ENCODE measurements at regions not wholly inside any gene's neighbourhood (a gene's known extent, or its start where the extent isn't known, plus 50 kb on each side); places are given as distances from the start of the nearest gene placed in this dataset.

DNA sequence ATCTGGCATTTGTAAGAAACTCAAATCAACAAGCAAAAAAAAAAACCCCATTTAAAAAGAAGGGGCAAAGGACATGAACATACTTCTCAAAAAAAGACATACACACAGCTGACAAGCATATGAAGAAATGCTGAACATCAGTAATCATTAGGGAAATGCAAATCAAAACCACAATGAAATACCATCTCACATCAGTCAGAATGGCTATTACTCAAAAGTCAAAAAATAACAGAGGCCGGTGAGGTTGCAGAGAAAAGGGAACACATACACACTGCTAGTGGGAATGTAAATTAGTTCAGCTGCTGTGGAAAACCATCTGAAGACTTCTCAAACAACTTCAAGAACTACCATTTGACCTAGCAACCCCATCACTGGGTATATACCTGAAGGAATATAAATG lies 199.4 kb upstream of the THBS1 start:
- TF ChIP-seq, protein P1, sequence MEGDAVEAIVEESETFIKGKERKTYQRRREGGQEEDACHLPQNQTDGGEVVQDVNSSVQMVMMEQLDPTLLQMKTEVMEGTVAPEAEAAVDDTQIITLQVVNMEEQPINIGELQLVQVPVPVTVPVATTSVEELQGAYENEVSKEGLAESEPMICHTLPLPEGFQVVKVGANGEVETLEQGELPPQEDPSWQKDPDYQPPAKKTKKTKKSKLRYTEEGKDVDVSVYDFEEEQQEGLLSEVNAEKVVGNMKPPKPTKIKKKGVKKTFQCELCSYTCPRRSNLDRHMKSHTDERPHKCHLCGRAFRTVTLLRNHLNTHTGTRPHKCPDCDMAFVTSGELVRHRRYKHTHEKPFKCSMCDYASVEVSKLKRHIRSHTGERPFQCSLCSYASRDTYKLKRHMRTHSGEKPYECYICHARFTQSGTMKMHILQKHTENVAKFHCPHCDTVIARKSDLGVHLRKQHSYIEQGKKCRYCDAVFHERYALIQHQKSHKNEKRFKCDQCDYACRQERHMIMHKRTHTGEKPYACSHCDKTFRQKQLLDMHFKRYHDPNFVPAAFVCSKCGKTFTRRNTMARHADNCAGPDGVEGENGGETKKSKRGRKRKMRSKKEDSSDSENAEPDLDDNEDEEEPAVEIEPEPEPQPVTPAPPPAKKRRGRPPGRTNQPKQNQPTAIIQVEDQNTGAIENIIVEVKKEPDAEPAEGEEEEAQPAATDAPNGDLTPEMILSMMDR (IDR thresholded peaks at IDR 0.05) = no peak
- no peak for TF ChIP-seq POLR2A (IDR thresholded peaks at IDR 0.05)

Measured in lower leg skin (tissue), 3 donors.